ENCODE measurements at regions not wholly inside any gene's neighbourhood (a gene's known extent, or its start where the extent isn't known, plus 50 kb on each side); places are given as distances from the start of the nearest gene placed in this dataset.

GRCh38 chr15:62618846-62619504 is 423.6 kb upstream of the TPM1 start:
- TF ChIP-seq HNF4A (conservative IDR thresholded peaks at IDR 0.05) (no peak), MAX (IDR thresholded peaks at IDR 0.05) (no peak), RAD21 (IDR thresholded peaks at IDR 0.05) (no peak), CTCF (IDR thresholded peaks at IDR 0.05; ENCODE audit: low read depth, low read length, missing input control) (no peak), SP1 (IDR thresholded peaks at IDR 0.05) (no peak), REST (IDR thresholded peaks at IDR 0.05) (no peak), TAF1 (conservative IDR thresholded peaks at IDR 0.05) (no peak), ATF3 (IDR thresholded peaks at IDR 0.05) (no peak), YY1 (IDR thresholded peaks at IDR 0.05) (no peak)

Data from liver (tissue), 3 donors.